ENCODE measurements at regions not wholly inside any gene's neighbourhood (a gene's known extent, or its start where the extent isn't known, plus 50 kb on each side); places are given as distances from the start of the nearest gene placed in this dataset.

DNA sequence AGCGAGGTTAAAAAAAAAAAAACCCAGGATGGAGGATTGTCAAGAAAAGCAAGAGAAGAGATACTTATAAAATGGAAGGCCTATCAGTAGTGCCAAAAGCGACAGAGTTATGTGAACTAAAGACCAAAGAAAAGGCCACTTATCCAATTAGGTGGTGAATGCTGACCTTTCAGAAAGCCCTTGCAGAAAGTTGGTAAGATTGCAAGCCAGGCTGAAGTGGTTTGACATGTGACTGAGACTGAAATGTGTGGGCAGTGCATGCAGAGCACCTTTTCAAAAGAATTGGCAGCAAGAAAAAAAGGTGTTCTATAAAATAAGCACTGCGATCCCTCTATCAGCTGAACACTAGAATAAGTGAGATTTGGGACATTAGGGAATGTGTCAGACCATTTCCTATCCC is 379.4 kb upstream of the FAM98A start:
- H3K27me3 ChIP-seq (ENCODE audit: low read depth, low read length): no peaks in the 10 kb centered on the region
- H3K4me1 ChIP-seq (ENCODE audit: low read length): no peaks in the 10 kb centered on the region
- no peaks in the 10 kb centered on the region for H3K79me2 ChIP-seq (ENCODE audit: low read length)
- H3K9ac ChIP-seq (ENCODE audit: low read length): no peak overlapping the region
- no peak overlapping the region for H2AFZ ChIP-seq (ENCODE audit: low read depth, low read length)
- no peaks in the 10 kb centered on the region for H3K9me3 ChIP-seq (ENCODE audit: insufficient read depth, low read length)
- H3K4me2 ChIP-seq (ENCODE audit: low read length): no peak overlapping the region
- H3K27ac ChIP-seq (ENCODE audit: low read length): no peak overlapping the region
- no peaks in the 10 kb centered on the region for H3K36me3 ChIP-seq (replicated peaks; ENCODE audit: low read depth, low read length)
- TF ChIP-seq, protein P1, sequence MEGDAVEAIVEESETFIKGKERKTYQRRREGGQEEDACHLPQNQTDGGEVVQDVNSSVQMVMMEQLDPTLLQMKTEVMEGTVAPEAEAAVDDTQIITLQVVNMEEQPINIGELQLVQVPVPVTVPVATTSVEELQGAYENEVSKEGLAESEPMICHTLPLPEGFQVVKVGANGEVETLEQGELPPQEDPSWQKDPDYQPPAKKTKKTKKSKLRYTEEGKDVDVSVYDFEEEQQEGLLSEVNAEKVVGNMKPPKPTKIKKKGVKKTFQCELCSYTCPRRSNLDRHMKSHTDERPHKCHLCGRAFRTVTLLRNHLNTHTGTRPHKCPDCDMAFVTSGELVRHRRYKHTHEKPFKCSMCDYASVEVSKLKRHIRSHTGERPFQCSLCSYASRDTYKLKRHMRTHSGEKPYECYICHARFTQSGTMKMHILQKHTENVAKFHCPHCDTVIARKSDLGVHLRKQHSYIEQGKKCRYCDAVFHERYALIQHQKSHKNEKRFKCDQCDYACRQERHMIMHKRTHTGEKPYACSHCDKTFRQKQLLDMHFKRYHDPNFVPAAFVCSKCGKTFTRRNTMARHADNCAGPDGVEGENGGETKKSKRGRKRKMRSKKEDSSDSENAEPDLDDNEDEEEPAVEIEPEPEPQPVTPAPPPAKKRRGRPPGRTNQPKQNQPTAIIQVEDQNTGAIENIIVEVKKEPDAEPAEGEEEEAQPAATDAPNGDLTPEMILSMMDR (IDR thresholded peaks at IDR 0.05; ENCODE audit: low read depth, low read length): no peak
- TF ChIP-seq EZH2phosphoT487 (IDR thresholded peaks at IDR 0.05; ENCODE audit: low read depth): no peak
- H4K20me1 ChIP-seq (ENCODE audit: insufficient read depth, low read length): no peaks in the 10 kb centered on the region
- no peak overlapping the region for H3K4me3 ChIP-seq (ENCODE audit: low read length)

DNA sequence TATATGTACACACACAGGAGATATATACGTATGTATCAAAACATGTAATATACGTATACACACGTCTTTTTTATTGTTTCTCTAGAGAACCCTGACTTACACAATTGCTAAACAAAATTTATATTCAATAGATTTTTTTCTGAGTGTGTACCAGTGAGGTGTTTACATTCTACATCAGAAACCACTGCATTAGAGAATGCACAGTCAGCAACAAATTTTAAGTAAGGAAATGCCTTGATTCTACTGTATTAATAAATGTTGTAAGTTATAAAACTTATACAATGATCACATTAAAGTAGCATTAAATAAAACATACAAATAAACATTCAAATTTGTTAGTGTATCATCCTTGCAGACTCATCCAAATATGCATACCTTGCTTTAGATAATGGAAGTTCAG is 376.4 kb upstream of the FAM98A start:
- Histone ChIP-seq H3K9me3 (ENCODE audit: insufficient read depth, low read length) (no peaks in the 10 kb centered on the region), H3K4me3 (ENCODE audit: low read length) (no peak overlapping the region), H3K4me1 (ENCODE audit: low read length) (no peaks in the 10 kb centered on the region), H2AFZ (ENCODE audit: low read depth, low read length) (no peak overlapping the region), H3K27ac (ENCODE audit: low read length) (no peak overlapping the region), H3K27me3 (ENCODE audit: low read depth, low read length) (no peaks in the 10 kb centered on the region), H3K4me2 (ENCODE audit: low read length) (no peak overlapping the region), H4K20me1 (ENCODE audit: insufficient read depth, low read length) (no peaks in the 10 kb centered on the region), H3K79me2 (ENCODE audit: low read length) (no peaks in the 10 kb centered on the region), H3K36me3 (replicated peaks; ENCODE audit: low read depth, low read length) (no peaks in the 10 kb centered on the region), H3K9ac (ENCODE audit: low read length) (no peak overlapping the region)
- no peak for TF ChIP-seq EZH2phosphoT487 (IDR thresholded peaks at IDR 0.05; ENCODE audit: low read depth)
- TF ChIP-seq, protein P1 (IDR thresholded peaks at IDR 0.05; ENCODE audit: low read depth, low read length): no peak

DNA sequence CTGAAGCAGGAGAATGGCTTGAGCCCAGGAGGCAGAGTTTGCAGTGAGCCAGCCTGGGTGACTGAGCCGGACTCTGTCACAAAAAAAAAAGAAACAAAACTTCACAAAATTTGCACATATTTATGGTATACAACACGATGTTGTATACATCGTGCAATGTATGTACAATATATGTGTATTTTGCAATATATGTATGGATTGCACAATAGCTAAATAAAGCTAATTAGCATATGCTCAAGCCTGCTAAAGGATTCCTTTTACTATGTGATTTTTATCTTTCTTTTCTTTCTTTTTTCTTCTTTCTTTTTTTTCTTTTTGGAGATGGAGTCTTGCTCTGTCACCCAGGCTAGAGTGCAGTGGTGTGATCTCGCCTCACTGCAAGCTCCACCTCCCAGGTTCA is 368.0 kb upstream of the FAM98A start:
- Histone ChIP-seq H2AFZ (ENCODE audit: low read depth, low read length) (no peak overlapping the region), H3K79me2 (ENCODE audit: low read length) (no peaks in the 10 kb centered on the region), H3K4me3 (ENCODE audit: low read length) (no peak overlapping the region), H4K20me1 (ENCODE audit: insufficient read depth, low read length) (no peaks in the 10 kb centered on the region), H3K4me1 (ENCODE audit: low read length) (no peaks in the 10 kb centered on the region), H3K4me2 (ENCODE audit: low read length) (no peak overlapping the region), H3K9me3 (ENCODE audit: insufficient read depth, low read length) (no peaks in the 10 kb centered on the region), H3K27ac (ENCODE audit: low read length) (no peak overlapping the region), H3K36me3 (replicated peaks; ENCODE audit: low read depth, low read length) (no peaks in the 10 kb centered on the region), H3K27me3 (ENCODE audit: low read depth, low read length) (no peaks in the 10 kb centered on the region), H3K9ac (ENCODE audit: low read length) (no peak overlapping the region)
- no peak for TF ChIP-seq EZH2phosphoT487 (IDR thresholded peaks at IDR 0.05; ENCODE audit: low read depth)
- TF ChIP-seq, protein P1 (IDR thresholded peaks at IDR 0.05; ENCODE audit: low read depth, low read length): no peak

DNA sequence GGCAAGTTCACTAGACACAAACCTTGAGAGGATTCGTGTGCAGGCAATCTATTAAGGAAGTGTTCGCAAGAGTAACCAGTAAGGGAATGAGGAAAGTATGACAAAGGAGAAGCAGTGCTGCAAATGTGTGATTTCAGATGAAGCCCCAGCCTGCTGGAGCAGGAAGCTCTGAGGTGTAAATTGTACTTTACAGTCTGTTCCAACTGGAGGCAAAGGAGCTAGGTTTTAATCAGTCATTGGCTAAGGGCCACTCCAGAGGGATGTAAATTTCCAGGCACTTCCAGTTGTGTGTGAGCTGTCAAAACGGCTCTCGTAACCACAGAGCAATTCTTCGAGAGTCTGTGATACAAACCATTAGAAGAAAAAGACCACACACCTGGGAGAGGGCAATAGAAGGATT is 359.5 kb upstream of the FAM98A start:
- Histone ChIP-seq H3K27ac (ENCODE audit: low read length) (no peak overlapping the region), H3K79me2 (ENCODE audit: low read length) (no peaks in the 10 kb centered on the region), H3K27me3 (ENCODE audit: low read depth, low read length) (no peaks in the 10 kb centered on the region), H3K4me3 (ENCODE audit: low read length) (no peak overlapping the region), H4K20me1 (ENCODE audit: insufficient read depth, low read length) (no peaks in the 10 kb centered on the region), H3K4me2 (ENCODE audit: low read length) (no peak overlapping the region), H3K4me1 (ENCODE audit: low read length) (no peaks in the 10 kb centered on the region), H3K9me3 (ENCODE audit: insufficient read depth, low read length) (no peaks in the 10 kb centered on the region), H2AFZ (ENCODE audit: low read depth, low read length) (no peak overlapping the region), H3K36me3 (replicated peaks; ENCODE audit: low read depth, low read length) (no peaks in the 10 kb centered on the region), H3K9ac (ENCODE audit: low read length) (no peak overlapping the region)
- TF ChIP-seq EZH2phosphoT487 (IDR thresholded peaks at IDR 0.05; ENCODE audit: low read depth): no peak
- TF ChIP-seq, protein P1 (IDR thresholded peaks at IDR 0.05; ENCODE audit: low read depth, low read length): no peak

Measured in OCI-LY3 (cell line).